Lung (tissue), 11 donors: ENCODE measurements at regions not wholly inside any gene's neighbourhood (a gene's known extent, or its start where the extent isn't known, plus 50 kb on each side); places are given as distances from the start of the nearest gene placed in this dataset.

ENCODE experiments used
- ATAC-seq: fragments of 200-7000 bp; cut with Tn5 transposase; one replicate; pipeline ENCODE4 v1.9.1; 2020; ENCODE audit warnings: moderate number of reproducible peaks; ENCODE audit not compliant: insufficient read depth, low FRiP score
- DNase-seq, 3 donors: peaks; one replicate each; pipeline ENCODE4 v3.0.0-alpha.2; 2013 to 2017
- H3K27ac ChIP-seq, 2 donors: one replicate each; pipeline ENCODE4 v1.5.1; 2013; ENCODE audit warnings: mild to moderate bottlenecking in 2 of 2, moderate library complexity in 2 of 2, control low read depth in 1 of 2, inconsistent platforms in 1 of 2, low read depth in 1 of 2, low read length in 1 of 2
- H3K27me3 ChIP-seq, 3 donors: one replicate each; pipeline ENCODE4 v1.5.1; 2013; ENCODE audit warnings: low read length in 2 of 3; ENCODE audit not compliant: control insufficient read depth in 3 of 3, insufficient read depth in 3 of 3
- H3K36me3 ChIP-seq, 4 donors: one replicate each; pipeline ENCODE4 v1.5.1; 2013; ENCODE audit warnings: low read length in 4 of 4, mild to moderate bottlenecking in 1 of 4, moderate library complexity in 1 of 4; ENCODE audit not compliant: control insufficient read depth in 4 of 4, insufficient read depth in 4 of 4
- H3K4me1 ChIP-seq, 5 donors: one replicate each; pipeline ENCODE4 v1.5.1; 2013; ENCODE audit warnings: low read length in 5 of 5, mild to moderate bottlenecking in 2 of 5, moderate library complexity in 1 of 5; ENCODE audit not compliant: control insufficient read depth in 5 of 5, insufficient read depth in 5 of 5
- H3K4me3 ChIP-seq: one replicate; pipeline ENCODE4 v1.5.1; 2013; ENCODE audit warnings: mild to moderate bottlenecking, control low read depth, moderate library complexity
- H3K9ac ChIP-seq, 2 donors: one replicate each; pipeline ENCODE4 v1.5.1; 2013; ENCODE audit warnings: low read length in 2 of 2, control low read depth in 1 of 2; ENCODE audit not compliant: insufficient read depth in 1 of 2
- H3K9me3 ChIP-seq, 4 donors: one replicate each; pipeline ENCODE4 v1.5.1; 2013; ENCODE audit warnings: low read length in 3 of 4, mild to moderate bottlenecking in 1 of 4, moderate library complexity in 1 of 4; ENCODE audit not compliant: control insufficient read depth in 4 of 4, insufficient read depth in 3 of 4
- CTCF ChIP-seq: IDR thresholded peaks from 2 replicates; pipeline ENCODE4 v1.5.1; 2012; ENCODE audit warnings: mild to moderate bottlenecking; ENCODE audit errors: control extremely low read depth, extremely low read depth
- WGBS, 2 donors: extraction: QIAGEN DNeasy Blood & Tissue Kit; methylation state at CpG; one replicate each; pipeline ENCODE4 v1.1.7; 2013; 5-methylcytosine and 5-hydroxymethylcytosine counted together
- donor health status: control.
- donor health status: control.
- donor health status: Bipolar disorder and iron deficiency.
- donor health status: healthy.
- donor health status: DM: yes; HTN: yes; CAD: no.

GRCh38 chr19:27876976-27877512 lies 1335.9 kb downstream of the UQCRFS1 start:
- no peak for TF ChIP-seq CTCF
- WGBS, 2 donors, result 74 to 79% methylated on average over 6 of the region's 6 CpGs
- ATAC-seq (no peak), DNase-seq (no peak)
- Histone ChIP-seq H3K9ac (no peak overlapping the region), H3K4me3 (no peak overlapping the region), H3K4me1 (no peaks in the 10 kb centered on the region), H3K9me3 (peaks cover 0 to 7% (median 3%) of the 10 kb centered on the region in 4 donors), H3K36me3 (no peaks in the 10 kb centered on the region), H3K27ac (no peak overlapping the region), H3K27me3 (no peaks in the 10 kb centered on the region)

GRCh38 chr19:27876489-27876888 lies 1336.5 kb downstream of the UQCRFS1 start:
- Histone ChIP-seq H3K9me3 (peaks cover 0 to 7% (median 3%) of the 10 kb centered on the region in 4 donors), H3K27ac (no peak overlapping the region), H3K36me3 (no peaks in the 10 kb centered on the region), H3K27me3 (no peaks in the 10 kb centered on the region), H3K4me3 (no peak overlapping the region), H3K9ac (no peak overlapping the region), H3K4me1 (no peaks in the 10 kb centered on the region)
- 69 to 78% methylated on average over 3 of the region's 3 CpGs for WGBS, 2 donors
- DNase-seq (no peak), ATAC-seq (no peak)
- TF ChIP-seq CTCF, result no peak

GRCh38 chr19:27872370-27872769 lies 1340.6 kb downstream of the UQCRFS1 start:
- ATAC-seq (no peak), DNase-seq (no peak)
- TF ChIP-seq CTCF, result no peak
- Histone ChIP-seq H3K9me3 (peaks cover 0 to 7% (median 2%) of the 10 kb centered on the region in 4 donors), H3K36me3 (no peaks in the 10 kb centered on the region), H3K4me3 (no peak overlapping the region), H3K9ac (no peak overlapping the region), H3K27ac (no peak overlapping the region), H3K27me3 (no peaks in the 10 kb centered on the region), H3K4me1 (no peaks in the 10 kb centered on the region)
- 61 to 85% methylated on average over 4 of the region's 4 CpGs for WGBS, 2 donors

GRCh38 chr19:27870293-27870692 lies 1342.7 kb downstream of the UQCRFS1 start:
- Histone ChIP-seq H3K27ac (no peak overlapping the region), H3K27me3 (no peaks in the 10 kb centered on the region), H3K4me1 (no peaks in the 10 kb centered on the region), H3K36me3 (no peaks in the 10 kb centered on the region), H3K9ac (no peak overlapping the region), H3K9me3 (peaks cover 0 to 9% (median 3%) of the 10 kb centered on the region in 4 donors), H3K4me3 (no peak overlapping the region)
- DNase-seq (no peak), ATAC-seq (no peak)
- TF ChIP-seq CTCF, result no peak
